Stimulated activated memory B cell treated with anti-CD40 and anti-IgM and Interleukin-4, amounts not matched to agents 10 μg/mL and 1 μg/mL and 100 μg/mL, for 72 hours (primary cell): ENCODE measurements at regions not wholly inside any gene's neighbourhood (a gene's known extent, or its start where the extent isn't known, plus 50 kb on each side); places are given as distances from the start of the nearest gene placed in this dataset.
"Not testable (repeated sequence)": the region's sequence is repeated elsewhere in the genome, so short reads cannot be mapped to it uniquely, and the experiment has no call there.

Experiments used
- ATAC-seq: fragments of 150-1000 bp; cut with Tn5 transposase; 2 replicates; pipeline ENCODE4 v1.10.0; 2021
- H3K27ac Mint-ChIP-seq: one replicate; pipeline ENCODE4 v1.8.0; 2022; ENCODE audit warnings: mild to moderate bottlenecking, mixed read lengths
- H3K27me3 Mint-ChIP-seq: one replicate; pipeline ENCODE4 v1.8.0; 2022; ENCODE audit warnings: mixed read lengths
- H3K36me3 Mint-ChIP-seq: one replicate; pipeline ENCODE4 v1.8.0; 2022; ENCODE audit warnings: mixed read lengths
- H3K4me1 Mint-ChIP-seq: one replicate; pipeline ENCODE4 v1.8.0; 2022; ENCODE audit warnings: mixed read lengths
- H3K4me3 Mint-ChIP-seq: one replicate; pipeline ENCODE4 v1.8.0; 2022; ENCODE audit warnings: mild to moderate bottlenecking, moderate library complexity, mixed read lengths
- H3K9me3 Mint-ChIP-seq: one replicate; pipeline ENCODE4 v1.8.0; 2022; ENCODE audit warnings: mixed read lengths

GRCh38 chr19:21608571-21608970 lies 103.2 kb downstream of the ZNF429 start:
- peaks cover 7% of the 10 kb centered on the region for H3K9me3 Mint-ChIP-seq
- H3K4me3 Mint-ChIP-seq: no peak overlapping the region
- no peak overlapping the region for H3K27ac Mint-ChIP-seq
- peaks cover 19% of the 10 kb centered on the region for H3K4me1 Mint-ChIP-seq
- H3K27me3 Mint-ChIP-seq: no peaks in the 10 kb centered on the region
- peaks cover 4% of the 10 kb centered on the region for H3K36me3 Mint-ChIP-seq
- ATAC-seq: no peak

GRCh38 chr19:21607449-21607848 lies 102.0 kb downstream of the ZNF429 start:
- peaks cover 22% of the 10 kb centered on the region for H3K4me1 Mint-ChIP-seq
- H3K4me3 Mint-ChIP-seq: no peak overlapping the region
- H3K36me3 Mint-ChIP-seq: peaks cover 4% of the 10 kb centered on the region
- H3K9me3 Mint-ChIP-seq: peaks cover 3% of the 10 kb centered on the region
- no peaks in the 10 kb centered on the region for H3K27me3 Mint-ChIP-seq
- H3K27ac Mint-ChIP-seq: no peak overlapping the region
- no peak for ATAC-seq

- H3K9me3 Mint-ChIP-seq, ATAC-seq, H3K27ac Mint-ChIP-seq, H3K27me3 Mint-ChIP-seq, H3K36me3 Mint-ChIP-seq, H3K4me3 Mint-ChIP-seq: not testable (repeated sequence)
- H3K4me1 Mint-ChIP-seq: peaks cover 22% of the 10 kb centered on the region
Observed at GRCh38 chr19:21607011-21607410, 101.6 kb downstream of the ZNF429 start.

GRCh38 chr19:21606326-21606725 lies 100.9 kb downstream of the ZNF429 start:
- not testable (repeated sequence) for H3K27ac Mint-ChIP-seq, H3K9me3 Mint-ChIP-seq, ATAC-seq, H3K4me3 Mint-ChIP-seq, H3K27me3 Mint-ChIP-seq, H3K36me3 Mint-ChIP-seq
- H3K4me1 Mint-ChIP-seq: peaks cover 22% of the 10 kb centered on the region

GRCh38 chr19:21604951-21605476 lies 99.6 kb downstream of the ZNF429 start:
- Mint-ChIP-seq H3K9me3 (peaks cover 3% of the 10 kb centered on the region), H3K36me3 (peaks cover 4% of the 10 kb centered on the region), H3K4me1 (peaks cover 22% of the 10 kb centered on the region), H3K4me3 (peak overlapping the region; percentile 85), H3K27ac (peak overlapping the region; percentile 92), H3K27me3 (no peaks in the 10 kb centered on the region)
- ATAC-seq: no peak
